ENCODE measurements at regions not wholly inside any gene's neighbourhood (a gene's known extent, or its start where the extent isn't known, plus 50 kb on each side); places are given as distances from the start of the nearest gene placed in this dataset.

- in situ Hi-C loops (cut with MboI) (no loop called here), intact Hi-C loops (cut with micrococcal nuclease) (no loop called here)
- Histone ChIP-seq H3K4me2 (ENCODE audit: insufficient read depth, low read length) (no peak overlapping the region), H3K27ac (ENCODE audit: extremely low read depth, low read depth, low read length) (no peak overlapping the region), H3K79me2 (ENCODE audit: control insufficient read depth, insufficient read depth, low read length) (no peaks in the 10 kb centered on the region), H2AFZ (ENCODE audit: low read depth, low read length) (no peak overlapping the region), H4K20me1 (replicated peaks; ENCODE audit: control insufficient read depth, insufficient read depth, low read length) (no peaks in the 10 kb centered on the region), H3K9me3 (replicated peaks; ENCODE audit: control insufficient read depth, insufficient read depth, low read depth, low read length) (no peaks in the 10 kb centered on the region), H3K9ac (ENCODE audit: insufficient read depth in 1 of 2, low read depth in 2 of 2, low read length in 2 of 2) (no peak overlapping the region), H3K27me3 (ENCODE audit: control insufficient read depth in 2 of 2, insufficient read depth in 2 of 2, low read length in 2 of 2) (no peaks in the 10 kb centered on the region), H3K36me3 (ENCODE audit: control insufficient read depth, insufficient read depth, low read length) (no peaks in the 10 kb centered on the region), H3K9me1 (ENCODE audit: control insufficient read depth, insufficient read depth, low read length) (no peaks in the 10 kb centered on the region), H3K4me1 (replicated peaks in 1 of 2; ENCODE audit: control insufficient read depth in 2 of 2, insufficient read depth in 2 of 2, low read length in 2 of 2) (no peaks in the 10 kb centered on the region), H3K4me3 (no peak overlapping the region)
- DNase-seq (ENCODE audit: extremely low read depth in 1 of 4, low spot score in 3 of 4) = no peak
- POLR2A ChIA-PET = no interaction called here
- no TSS peak for BruUV-seq (replicated peaks)
- FAIRE-seq = no peak
- 0% methylated on average over 1 of the region's 1 CpG for WGBS (ENCODE audit: insufficient coverage, low coverage, missing lambda C conversion rate)
- no peak for ATAC-seq
- CTCF ChIA-PET (ENCODE audit: low intra/inter-chr PET ratio) = no interaction called here
- no peak for TF ChIP-seq ZNF212 (CRISPR knock-in tag; IDR thresholded peaks at IDR 0.05)
- no peak for TF ChIP-seq THRB (CRISPR knock-in tag; conservative IDR thresholded peaks at IDR 0.05)
- no peak for TF ChIP-seq ZBTB26 (CRISPR knock-in tag; IDR thresholded peaks at IDR 0.05)
- TF ChIP-seq TEAD2 (tag; IDR thresholded peaks at IDR 0.05) = no peak
- TF ChIP-seq SAFB2 (IDR thresholded peaks at IDR 0.05; ENCODE audit: borderline replicate concordance, low read depth, low read length, severe bottlenecking) = no peak
- no peak for TF ChIP-seq ZC3H8 (IDR thresholded peaks at IDR 0.05)
- TF ChIP-seq ILF3 (IDR thresholded peaks at IDR 0.05; ENCODE audit: borderline replicate concordance) = no peak
- TF ChIP-seq MTA1 (IDR thresholded peaks at IDR 0.05; ENCODE audit: borderline replicate concordance) = no peak
- TF ChIP-seq ZNF778 (CRISPR knock-in tag; IDR thresholded peaks at IDR 0.05) = no peak
- no peak for TF ChIP-seq FOXJ3 (CRISPR knock-in tag; IDR thresholded peaks at IDR 0.05)
- TF ChIP-seq TCF7 (IDR thresholded peaks at IDR 0.05; ENCODE audit: borderline replicate concordance) = no peak
- no peak for TF ChIP-seq ELF4 (CRISPR knock-in tag; IDR thresholded peaks at IDR 0.05)
- no peak for TF ChIP-seq IRF2 (CRISPR knock-in tag; IDR thresholded peaks at IDR 0.05)
- TF ChIP-seq CTCF (IDR thresholded peaks at IDR 0.05 in 2 of 3, conservative IDR thresholded peaks at IDR 0.05 in 1 of 3; ENCODE audit: insufficient read depth in 2 of 3, low read depth in 1 of 3, low read length in 3 of 3) = no peak
- no peak for TF ChIP-seq ZNF740 (CRISPR knock-in tag; IDR thresholded peaks at IDR 0.05)
- TF ChIP-seq ZNF740 (tag; IDR thresholded peaks at IDR 0.05) = no peak
- TF ChIP-seq ASH1L (IDR thresholded peaks at IDR 0.05; ENCODE audit: borderline replicate concordance, low read depth, partially characterized antibody) = no peak
- no peak for TF ChIP-seq FOS (IDR thresholded peaks at IDR 0.05; ENCODE audit: extremely low read depth, insufficient read length)
Measured at GRCh38 chr9:32161209-32161608, 223.2 kb upstream of the ACO1 start.

Data from K562 (cell line).